ENCODE measurements at regions not wholly inside any gene's neighbourhood (a gene's known extent, or its start where the extent isn't known, plus 50 kb on each side); places are given as distances from the start of the nearest gene placed in this dataset.

GRCh38 chr16:6363396-6363795 lies 969.2 kb upstream of the RBFOX1 start:
- no peak for TF ChIP-seq SIN3A (IDR thresholded peaks at IDR 0.05; ENCODE audit: borderline replicate concordance, insufficient read depth, low read length)
- TF ChIP-seq, protein P1, sequence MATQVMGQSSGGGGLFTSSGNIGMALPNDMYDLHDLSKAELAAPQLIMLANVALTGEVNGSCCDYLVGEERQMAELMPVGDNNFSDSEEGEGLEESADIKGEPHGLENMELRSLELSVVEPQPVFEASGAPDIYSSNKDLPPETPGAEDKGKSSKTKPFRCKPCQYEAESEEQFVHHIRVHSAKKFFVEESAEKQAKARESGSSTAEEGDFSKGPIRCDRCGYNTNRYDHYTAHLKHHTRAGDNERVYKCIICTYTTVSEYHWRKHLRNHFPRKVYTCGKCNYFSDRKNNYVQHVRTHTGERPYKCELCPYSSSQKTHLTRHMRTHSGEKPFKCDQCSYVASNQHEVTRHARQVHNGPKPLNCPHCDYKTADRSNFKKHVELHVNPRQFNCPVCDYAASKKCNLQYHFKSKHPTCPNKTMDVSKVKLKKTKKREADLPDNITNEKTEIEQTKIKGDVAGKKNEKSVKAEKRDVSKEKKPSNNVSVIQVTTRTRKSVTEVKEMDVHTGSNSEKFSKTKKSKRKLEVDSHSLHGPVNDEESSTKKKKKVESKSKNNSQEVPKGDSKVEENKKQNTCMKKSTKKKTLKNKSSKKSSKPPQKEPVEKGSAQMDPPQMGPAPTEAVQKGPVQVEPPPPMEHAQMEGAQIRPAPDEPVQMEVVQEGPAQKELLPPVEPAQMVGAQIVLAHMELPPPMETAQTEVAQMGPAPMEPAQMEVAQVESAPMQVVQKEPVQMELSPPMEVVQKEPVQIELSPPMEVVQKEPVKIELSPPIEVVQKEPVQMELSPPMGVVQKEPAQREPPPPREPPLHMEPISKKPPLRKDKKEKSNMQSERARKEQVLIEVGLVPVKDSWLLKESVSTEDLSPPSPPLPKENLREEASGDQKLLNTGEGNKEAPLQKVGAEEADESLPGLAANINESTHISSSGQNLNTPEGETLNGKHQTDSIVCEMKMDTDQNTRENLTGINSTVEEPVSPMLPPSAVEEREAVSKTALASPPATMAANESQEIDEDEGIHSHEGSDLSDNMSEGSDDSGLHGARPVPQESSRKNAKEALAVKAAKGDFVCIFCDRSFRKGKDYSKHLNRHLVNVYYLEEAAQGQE (IDR thresholded peaks at IDR 0.05; ENCODE audit: insufficient read depth in 1 of 2, low read depth in 2 of 2, low read length in 2 of 2) = no peak
- TF ChIP-seq POLR2AphosphoS5 (IDR thresholded peaks at IDR 0.05; ENCODE audit: low read depth, low read length) = no peak
- no peak for TF ChIP-seq FOXP2 (optimal IDR thresholded peaks at IDR 0.05; ENCODE audit: borderline replicate concordance, extremely low read depth, extremely low read length, insufficient read depth)
- no peak for TF ChIP-seq TAF1 (IDR thresholded peaks at IDR 0.05; ENCODE audit: borderline replicate concordance, insufficient read depth, low read length)

DNA sequence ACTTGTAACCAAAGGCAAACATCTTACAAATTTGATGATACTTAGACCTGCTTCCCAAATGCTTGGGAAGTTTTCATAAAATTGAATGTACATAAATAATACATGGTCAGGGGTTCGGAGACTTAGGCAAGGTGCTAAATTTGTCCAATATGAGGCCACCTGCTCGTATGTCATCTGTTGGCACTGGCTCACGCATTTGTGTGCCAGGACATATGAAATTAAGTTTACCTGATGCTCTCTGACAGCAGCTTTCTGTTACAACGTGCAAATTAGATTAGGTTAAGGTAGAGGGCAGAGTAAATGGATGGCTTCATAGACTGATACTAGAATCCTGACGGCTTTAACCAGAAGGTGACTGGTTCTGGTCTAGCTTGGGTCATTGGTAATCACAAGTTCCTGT lies 970.3 kb upstream of the RBFOX1 start:
- no peak for TF ChIP-seq TAF1 (IDR thresholded peaks at IDR 0.05; ENCODE audit: borderline replicate concordance, insufficient read depth, low read length)
- TF ChIP-seq, protein P1 (IDR thresholded peaks at IDR 0.05; ENCODE audit: insufficient read depth in 1 of 2, low read depth in 2 of 2, low read length in 2 of 2) = no peak
- no peak for TF ChIP-seq FOXP2 (optimal IDR thresholded peaks at IDR 0.05; ENCODE audit: borderline replicate concordance, extremely low read depth, extremely low read length, insufficient read depth)
- TF ChIP-seq SIN3A (IDR thresholded peaks at IDR 0.05; ENCODE audit: borderline replicate concordance, insufficient read depth, low read length) = no peak
- no peak for TF ChIP-seq POLR2AphosphoS5 (IDR thresholded peaks at IDR 0.05; ENCODE audit: low read depth, low read length)

DNA sequence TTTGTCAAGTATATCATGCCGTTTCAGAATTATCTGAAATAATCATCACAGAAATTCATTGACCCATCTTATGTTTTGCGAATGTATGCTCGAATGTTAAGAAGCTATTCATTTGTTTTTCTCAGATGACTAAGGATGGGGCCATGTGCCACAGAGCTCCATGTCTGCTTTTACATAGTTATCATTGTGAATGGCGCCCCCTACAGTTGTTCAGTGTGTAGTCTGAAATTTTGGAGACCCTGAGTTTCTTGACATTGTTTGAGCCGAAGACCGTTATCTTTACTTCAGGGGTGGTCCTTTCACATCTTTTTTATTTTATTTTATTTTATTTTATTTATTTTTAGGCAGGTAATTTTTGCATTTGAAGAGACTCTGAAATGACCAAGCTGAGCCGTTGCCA lies 972.0 kb upstream of the RBFOX1 start:
- TF ChIP-seq, protein P1 (IDR thresholded peaks at IDR 0.05; ENCODE audit: insufficient read depth in 1 of 2, low read depth in 2 of 2, low read length in 2 of 2) = no peak
- no peak for TF ChIP-seq FOXP2 (optimal IDR thresholded peaks at IDR 0.05; ENCODE audit: borderline replicate concordance, extremely low read depth, extremely low read length, insufficient read depth)
- no peak for TF ChIP-seq POLR2AphosphoS5 (IDR thresholded peaks at IDR 0.05; ENCODE audit: low read depth, low read length)
- TF ChIP-seq SIN3A (IDR thresholded peaks at IDR 0.05; ENCODE audit: borderline replicate concordance, insufficient read depth, low read length) = no peak
- TF ChIP-seq TAF1 (IDR thresholded peaks at IDR 0.05; ENCODE audit: borderline replicate concordance, insufficient read depth, low read length) = no peak

DNA sequence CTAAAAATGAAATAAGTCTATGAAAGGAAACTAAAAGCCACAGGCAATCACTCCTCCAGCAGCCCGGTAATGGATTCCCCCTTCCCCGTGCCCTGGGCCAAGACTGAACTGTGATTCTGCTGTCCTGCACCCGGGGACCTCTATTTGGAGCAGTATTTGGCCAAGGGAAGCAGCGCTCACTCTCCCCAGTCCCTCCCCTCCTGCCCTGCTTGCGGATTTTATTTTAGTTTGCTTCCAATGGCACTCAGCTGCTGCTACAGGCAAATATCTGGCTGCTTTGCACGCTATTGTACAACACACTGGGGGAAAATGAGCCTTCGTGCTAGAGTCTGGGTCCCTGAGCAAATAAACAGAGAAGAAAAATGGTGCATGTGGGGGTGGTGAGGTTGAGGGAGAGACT lies 975.7 kb upstream of the RBFOX1 start:
- no peak for TF ChIP-seq SIN3A (IDR thresholded peaks at IDR 0.05; ENCODE audit: borderline replicate concordance, insufficient read depth, low read length)
- TF ChIP-seq, protein P1 (IDR thresholded peaks at IDR 0.05; ENCODE audit: insufficient read depth in 1 of 2, low read depth in 2 of 2, low read length in 2 of 2) = no peak
- no peak for TF ChIP-seq FOXP2 (optimal IDR thresholded peaks at IDR 0.05; ENCODE audit: borderline replicate concordance, extremely low read depth, extremely low read length, insufficient read depth)
- no peak for TF ChIP-seq POLR2AphosphoS5 (IDR thresholded peaks at IDR 0.05; ENCODE audit: low read depth, low read length)
- TF ChIP-seq TAF1 (IDR thresholded peaks at IDR 0.05; ENCODE audit: borderline replicate concordance, insufficient read depth, low read length) = no peak

- TF ChIP-seq POLR2AphosphoS5 (IDR thresholded peaks at IDR 0.05; ENCODE audit: low read depth, low read length) (no peak), FOXP2 (optimal IDR thresholded peaks at IDR 0.05; ENCODE audit: borderline replicate concordance, extremely low read depth, extremely low read length, insufficient read depth) (no peak), TAF1 (IDR thresholded peaks at IDR 0.05; ENCODE audit: borderline replicate concordance, insufficient read depth, low read length) (no peak), SIN3A (IDR thresholded peaks at IDR 0.05; ENCODE audit: borderline replicate concordance, insufficient read depth, low read length) (no peak)
- TF ChIP-seq, protein P1 (IDR thresholded peaks at IDR 0.05; ENCODE audit: insufficient read depth in 1 of 2, low read depth in 2 of 2, low read length in 2 of 2) = no peak
These were observed 982.9 kb upstream of the RBFOX1 start for GRCh38 chr16:6349725-6350124.
